GM21737 (cell line): ENCODE measurements at regions not wholly inside any gene's neighbourhood (a gene's known extent, or its start where the extent isn't known, plus 50 kb on each side); places are given as distances from the start of the nearest gene placed in this dataset.
"Not testable (repeated sequence)": the region's sequence is repeated elsewhere in the genome, so short reads cannot be mapped to it uniquely, and the experiment has no call there.

Experiments
- ATAC-seq: cut with Tn5 transposase; IDR thresholded peaks from one replicate; pipeline ENCODE4 v1.9.1; 2021; ENCODE audit warnings: mild to moderate bottlenecking, moderate library complexity; ENCODE audit not compliant: unreplicated experiment

DNA sequence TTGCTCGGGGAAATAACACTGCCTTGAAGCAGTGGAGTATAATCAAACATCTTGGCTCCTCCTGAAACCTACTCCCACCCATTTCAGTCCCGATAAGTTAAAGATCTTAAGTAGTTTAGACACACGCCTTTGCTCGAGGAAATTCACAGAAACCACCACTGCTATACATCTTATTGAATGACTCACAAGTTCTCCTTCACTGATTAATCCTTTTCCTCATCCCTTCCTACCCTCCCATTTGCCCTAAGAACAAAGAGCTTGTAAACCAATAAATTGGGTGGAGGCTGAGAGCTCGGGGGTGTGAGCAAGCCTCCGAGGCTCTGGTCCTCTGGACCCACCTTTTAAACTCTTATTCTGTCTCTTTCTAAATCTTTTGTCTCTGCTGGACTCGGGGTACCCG is 86.5 kb downstream of the XCL2 start:
- not testable (repeated sequence) for ATAC-seq

DNA sequence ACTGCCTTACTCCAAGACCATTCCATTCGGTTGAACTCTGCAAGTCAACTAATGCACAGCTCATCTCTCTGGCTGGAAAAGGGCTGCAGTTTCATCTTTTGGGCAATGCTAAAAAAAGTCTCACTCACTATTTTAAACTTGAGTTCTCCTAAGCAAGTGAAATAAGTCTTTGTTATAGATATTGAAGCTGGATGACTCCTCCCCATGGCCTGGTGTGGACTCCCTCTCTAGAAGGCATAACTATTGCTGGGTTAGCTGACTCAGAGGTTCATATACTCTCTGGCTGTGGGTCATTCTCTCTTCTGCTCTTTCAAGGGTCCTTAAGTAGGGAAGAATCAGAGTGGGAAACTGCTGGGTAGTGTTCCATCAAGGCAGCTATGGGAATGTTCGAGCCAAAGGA is 88.0 kb downstream of the XCL2 start:
- ATAC-seq: no peak

DNA sequence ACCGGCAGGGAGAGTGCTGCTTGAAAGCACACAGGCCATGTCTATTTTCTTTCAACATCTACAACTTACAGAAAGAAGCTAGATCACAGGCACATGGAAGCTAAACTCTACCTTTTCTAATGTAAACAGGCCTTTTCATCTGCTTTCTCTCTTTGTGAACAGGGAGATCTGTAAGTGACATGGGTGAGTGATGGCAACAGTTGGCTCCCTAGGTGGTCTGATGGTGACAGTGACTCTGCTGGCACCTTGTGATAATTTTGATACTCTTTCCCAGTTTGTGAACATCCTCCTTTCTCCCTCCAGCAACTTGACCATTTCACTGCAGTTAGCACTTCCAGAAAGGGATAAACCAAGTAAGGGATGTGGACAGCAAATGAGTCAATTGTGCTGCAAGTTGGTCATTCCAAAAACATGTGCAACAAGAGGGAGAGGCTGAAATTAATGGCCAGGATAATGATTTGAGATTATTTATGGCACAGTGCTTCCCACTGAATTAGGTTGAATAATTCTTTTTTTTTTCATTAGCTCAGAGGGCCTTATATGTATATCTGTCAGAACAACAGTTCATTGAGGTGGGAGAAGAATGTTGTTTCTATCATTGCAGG is 89.5 kb downstream of the XCL2 start:
- no peak for ATAC-seq

DNA sequence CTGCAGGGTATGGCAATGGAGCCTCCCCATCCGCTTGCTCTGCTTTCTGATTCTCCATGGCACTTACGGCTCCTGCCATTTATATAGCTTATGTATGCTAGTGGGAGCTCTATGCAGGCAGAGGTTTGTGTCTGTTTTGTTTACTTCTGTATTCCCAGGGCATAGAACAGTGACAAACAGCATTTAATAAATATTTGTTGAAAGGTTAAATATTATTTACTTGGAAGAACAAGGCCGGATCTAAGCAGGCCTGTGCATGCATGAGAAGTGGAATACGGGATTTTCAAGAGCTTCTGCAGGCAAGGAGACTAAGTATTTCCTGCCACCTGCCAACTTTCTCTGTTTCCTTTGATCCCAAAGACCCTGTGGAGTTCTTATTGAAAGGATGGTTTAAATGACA is 90.7 kb downstream of the XCL2 start:
- no peak for ATAC-seq

DNA sequence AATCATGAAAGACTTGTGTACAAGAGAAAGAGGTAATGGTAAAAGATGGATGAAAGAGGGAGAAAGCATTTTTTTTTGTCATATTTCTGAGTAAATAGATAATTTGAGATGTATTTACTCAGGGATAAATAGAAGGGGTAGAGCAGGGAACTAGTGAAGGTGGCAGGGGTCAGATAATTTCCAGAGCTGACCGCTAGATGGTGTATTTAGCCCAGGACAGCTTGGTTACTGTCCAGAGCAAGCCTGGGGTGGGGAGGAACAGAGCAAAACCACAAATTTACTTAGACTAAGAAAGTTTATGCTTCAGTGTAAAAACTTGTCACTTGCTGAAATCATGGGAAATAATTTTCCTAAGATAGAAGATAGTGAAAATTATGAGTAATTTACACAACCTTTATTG is 91.5 kb downstream of the XCL2 start:
- no peak for ATAC-seq

DNA sequence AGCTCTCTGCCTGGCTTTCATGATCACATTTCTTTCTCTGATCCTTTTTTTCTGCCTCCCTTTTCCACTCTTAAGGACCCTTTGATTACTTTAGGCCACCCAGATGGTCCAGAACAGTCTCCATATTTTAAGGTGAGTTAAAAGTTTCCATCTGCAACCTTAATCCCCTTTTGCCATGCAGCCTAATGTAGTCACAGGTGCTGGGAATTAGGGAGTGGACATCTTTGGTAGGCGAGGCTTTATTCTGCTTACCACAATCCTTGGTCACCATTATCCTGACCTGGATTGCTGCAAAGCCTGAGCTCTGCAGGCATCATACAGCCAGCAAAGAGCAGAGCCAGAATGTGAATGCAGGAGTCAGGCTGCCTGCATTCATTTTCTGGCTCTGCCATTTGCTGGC is 95.9 kb downstream of the XCL2 start:
- no peak for ATAC-seq

DNA sequence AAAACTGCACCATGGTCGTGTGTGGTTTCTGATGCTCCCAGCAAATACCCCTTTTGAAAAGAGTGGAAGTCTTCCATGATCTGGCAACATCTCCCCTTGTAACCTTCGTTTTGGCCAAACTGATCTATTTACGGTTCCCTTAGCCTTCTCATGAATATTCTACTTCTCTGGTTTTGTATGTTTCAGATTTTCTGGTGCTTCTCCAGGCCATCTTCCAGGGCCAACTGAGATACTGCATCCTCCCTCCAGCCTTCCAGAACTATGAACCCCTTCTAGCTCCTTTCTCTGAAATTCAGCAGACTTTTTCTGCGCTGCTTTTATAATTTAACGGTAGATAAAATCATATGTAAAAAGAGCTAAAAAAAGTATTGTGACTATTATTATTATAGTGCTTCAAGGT is 97.7 kb downstream of the XCL2 start:
- ATAC-seq: no peak

DNA sequence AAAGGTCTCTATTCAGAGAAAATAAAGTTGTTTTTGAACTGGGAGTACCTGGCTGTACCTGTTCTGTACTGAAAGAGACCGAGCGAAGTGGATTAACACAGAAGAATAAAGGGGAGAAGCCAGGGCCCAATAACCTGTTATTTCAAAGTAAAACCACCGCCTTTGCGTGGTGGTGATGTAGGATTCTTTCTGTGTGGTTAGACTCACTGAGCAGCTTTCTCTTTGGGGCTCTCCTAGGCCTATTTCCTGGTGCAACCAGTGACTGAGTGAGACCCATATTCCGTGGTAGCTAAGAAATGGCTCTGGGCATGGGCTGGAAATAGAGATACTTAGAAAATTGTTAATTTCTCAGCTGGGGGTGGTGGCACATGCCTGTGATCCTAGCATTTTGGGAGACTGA is 99.9 kb downstream of the XCL2 start:
- ATAC-seq: no peak

DNA sequence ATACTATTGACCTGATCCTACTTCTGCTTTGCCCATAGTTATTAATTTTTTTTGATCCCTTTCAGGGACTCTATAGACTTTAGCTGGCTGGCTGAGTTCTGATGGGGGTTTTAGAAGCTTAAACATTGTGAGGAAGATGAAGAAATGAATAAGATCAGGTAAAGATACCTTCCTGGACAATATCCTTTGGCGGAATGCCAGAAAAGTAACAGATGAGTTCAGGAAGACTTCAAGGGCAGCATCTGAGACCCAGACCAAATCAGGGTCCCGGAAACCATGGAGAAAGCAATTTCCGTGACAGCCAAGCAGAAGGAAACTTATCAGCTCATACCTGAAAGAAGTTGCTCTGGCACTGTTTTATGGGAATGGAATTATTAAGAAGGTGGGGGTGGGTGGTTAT is 100.4 kb downstream of the XCL2 start:
- no peak for ATAC-seq

DNA sequence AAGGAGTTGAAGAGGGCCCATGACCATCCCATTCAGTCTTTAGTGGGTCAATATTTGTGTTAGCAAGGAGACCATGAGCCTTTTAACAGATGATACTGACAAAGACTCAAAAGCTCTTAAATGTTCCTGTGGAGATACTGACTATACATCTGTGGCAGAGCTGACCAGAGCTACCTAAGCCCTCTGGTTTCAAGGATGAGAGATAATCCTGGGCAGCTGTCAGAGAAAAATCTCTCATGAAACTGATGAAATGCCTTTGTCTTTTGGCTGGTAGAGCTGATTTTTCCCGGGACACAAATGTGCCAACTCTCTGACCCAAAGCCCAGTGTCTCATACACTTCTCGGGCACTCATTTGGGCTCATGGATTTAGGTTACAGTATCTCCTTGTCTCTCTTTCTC is 100.9 kb downstream of the XCL2 start:
- no peak for ATAC-seq

DNA sequence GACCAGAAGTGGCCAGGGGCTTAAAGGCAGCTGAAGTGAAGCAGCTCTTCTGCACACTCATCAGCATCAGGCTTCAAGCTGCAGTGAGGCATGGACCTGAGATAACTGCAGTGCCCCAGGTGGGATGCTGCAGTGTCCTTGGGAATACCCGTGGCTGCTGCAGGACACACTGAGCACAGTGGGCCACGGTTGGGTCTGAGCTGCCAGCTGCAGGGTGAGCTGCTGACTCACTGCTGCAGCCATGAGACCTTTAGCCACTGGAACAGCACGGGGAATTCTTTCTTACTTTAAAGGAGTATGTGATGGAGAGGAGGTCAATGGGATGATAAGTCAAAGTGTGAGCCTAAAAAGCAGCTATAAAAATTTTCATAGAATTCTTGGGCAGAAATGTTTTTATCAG is 102.1 kb downstream of the XCL2 start:
- ATAC-seq: no peak

DNA sequence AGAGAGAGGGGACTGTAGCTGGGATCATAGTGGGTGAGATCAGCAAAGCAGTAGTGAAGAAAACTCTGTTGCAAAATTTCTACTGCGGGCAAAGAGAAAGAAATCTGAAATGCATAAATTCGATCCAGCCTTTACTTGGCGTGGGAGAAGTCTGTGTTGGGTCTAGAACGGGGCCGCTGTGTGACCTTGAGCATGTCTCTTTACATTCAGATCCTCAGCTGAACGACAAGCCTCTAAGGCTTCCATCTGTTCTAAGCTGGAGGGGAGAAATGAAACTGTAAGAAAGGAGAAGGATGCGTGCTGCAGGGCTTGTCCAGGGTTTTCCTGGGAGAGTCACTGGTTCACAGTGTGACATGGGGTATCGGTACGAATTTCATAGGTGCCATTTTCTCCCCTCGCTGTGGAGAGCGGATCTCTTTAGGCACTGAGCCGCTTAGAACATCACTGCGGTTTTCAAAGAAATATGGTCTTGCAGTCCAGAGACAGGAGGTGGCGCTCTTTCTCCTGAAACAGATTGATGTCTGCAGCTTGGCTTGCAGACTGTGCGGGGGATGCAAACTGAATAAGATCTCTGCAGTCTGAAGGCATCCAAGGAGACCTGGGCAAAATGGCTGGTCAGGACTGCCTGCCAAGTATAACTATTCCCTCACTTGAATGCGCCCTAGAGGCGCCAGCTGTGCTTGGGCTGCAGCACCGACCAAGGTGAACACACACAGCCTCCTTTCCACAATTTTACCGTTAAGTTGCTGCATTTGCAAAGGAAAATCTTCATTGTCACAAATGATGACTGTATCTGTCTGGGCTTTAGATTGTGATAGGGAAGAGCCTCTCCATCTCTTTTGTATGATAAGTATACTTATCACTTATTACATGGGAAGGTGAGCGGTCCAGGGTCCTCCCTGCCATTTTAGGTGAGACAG is 104.1 kb downstream of the XCL2 start:
- ATAC-seq: peak; percentile 93

DNA sequence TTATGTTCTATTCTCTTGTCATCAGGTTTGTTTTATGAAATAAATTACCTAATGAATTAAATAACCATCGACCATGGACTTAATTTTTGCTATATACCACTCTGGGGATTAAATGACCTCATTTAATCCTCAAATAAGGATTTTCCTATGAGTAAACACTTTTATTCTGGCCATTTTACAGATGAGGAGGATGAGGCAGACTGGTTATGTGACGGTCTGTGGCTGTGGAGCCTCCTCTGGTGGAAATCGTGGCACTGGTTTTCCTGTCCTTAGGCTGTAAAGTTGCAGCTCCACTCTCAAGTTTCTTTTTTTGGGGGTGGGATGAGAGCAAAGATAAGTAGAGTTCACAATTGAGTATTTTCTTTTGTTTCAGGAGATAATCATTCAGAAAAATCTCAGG is 105.2 kb downstream of the XCL2 start:
- no peak for ATAC-seq

DNA sequence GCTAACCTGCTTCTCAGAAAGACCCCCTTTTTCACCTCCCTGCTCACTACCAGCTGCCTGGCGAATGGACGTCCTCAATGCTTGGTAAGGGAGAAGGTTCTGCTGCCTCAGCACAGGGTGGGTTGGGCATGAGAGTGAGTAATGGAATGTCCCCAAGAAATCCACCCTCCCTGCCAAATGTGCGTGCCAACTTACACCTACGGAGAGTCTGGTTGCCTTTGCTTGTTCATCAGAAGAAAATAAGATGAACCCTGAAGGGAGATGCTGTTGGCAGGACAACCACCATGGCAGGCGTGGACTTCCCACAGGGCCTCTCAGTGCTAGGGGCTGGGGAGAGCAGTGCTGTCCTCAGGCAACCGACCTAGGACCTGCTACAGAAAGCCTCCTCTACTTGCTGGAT is 106.0 kb downstream of the XCL2 start:
- no peak for ATAC-seq

DNA sequence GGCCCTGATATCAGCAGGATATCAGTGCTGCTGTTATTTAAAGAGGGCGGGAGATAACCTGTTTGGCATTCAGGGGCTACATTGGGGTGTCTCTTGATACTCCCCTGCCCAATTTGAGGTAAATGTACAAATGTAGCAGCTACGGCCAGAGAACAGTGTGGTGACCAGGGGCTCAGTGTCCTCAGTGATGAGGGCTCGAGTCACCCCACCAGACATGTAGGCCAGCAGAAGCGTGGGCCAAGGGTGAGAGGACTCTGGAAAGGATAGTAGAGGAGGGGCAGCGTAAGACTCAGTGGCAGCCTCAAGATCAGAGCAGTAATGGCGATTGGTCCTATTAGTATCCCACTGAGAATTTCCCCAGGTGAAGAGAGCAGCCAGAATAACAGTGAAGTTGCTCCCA is 108.4 kb downstream of the XCL2 start:
- ATAC-seq: no peak

DNA sequence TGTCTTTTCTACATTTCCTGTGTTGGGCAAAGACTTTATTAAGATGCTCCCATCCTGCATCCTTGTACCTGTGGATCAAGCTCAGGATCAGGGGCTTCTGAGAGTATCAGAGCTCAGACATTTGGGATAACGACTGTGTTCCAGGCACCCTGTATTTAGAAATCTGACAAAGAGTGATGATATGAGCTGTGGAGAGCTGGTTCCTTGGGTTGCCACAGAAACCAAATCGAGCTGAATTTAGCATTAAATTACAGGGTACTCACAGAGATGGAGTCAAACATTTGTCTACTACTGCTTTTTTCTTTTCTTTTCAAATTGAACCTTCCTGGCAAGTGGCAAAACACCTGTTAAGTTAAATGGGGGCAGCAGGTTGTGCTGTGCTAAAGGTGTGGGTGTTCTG is 110.6 kb downstream of the XCL2 start:
- ATAC-seq: no peak

DNA sequence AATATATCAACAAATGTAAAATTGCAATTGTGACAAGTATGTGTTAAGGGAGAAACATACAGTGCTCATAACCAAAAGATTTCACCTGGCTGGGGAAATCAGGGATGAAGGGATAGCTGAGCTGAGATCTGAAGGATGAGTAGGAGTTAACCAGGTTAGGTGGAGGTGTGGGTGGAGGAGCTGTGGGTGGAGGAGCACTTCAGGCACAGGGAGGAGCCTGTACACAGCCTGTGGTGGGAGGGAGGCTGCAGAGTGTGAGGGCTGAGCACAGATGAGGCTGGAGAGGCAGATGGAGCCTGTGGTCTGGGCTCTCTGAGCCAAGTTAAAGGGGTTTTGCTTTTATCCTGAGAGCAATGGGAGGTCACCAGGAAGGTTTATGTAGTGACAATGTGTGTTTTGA is 111.9 kb downstream of the XCL2 start:
- no peak for ATAC-seq

DNA sequence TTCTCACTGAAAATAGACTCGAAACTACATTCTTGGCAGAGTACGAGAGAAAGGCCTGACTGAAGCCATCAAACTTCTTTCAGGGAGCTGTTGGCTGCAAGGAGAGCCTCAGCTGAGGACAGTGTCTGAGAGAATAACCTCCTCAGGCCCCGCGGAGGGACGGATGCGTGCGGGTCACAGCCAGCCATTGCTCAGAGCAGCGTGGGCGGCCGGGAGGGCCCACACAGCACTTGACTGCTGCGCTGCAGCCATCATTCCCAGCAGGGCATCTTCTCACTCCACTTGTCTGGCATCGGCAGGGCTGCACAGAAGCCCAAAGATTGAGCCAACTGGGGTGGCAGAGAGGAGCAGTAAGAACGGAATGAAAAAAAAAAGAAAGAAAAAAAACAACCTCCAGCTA is 113.5 kb downstream of the XCL2 start:
- ATAC-seq: no peak

DNA sequence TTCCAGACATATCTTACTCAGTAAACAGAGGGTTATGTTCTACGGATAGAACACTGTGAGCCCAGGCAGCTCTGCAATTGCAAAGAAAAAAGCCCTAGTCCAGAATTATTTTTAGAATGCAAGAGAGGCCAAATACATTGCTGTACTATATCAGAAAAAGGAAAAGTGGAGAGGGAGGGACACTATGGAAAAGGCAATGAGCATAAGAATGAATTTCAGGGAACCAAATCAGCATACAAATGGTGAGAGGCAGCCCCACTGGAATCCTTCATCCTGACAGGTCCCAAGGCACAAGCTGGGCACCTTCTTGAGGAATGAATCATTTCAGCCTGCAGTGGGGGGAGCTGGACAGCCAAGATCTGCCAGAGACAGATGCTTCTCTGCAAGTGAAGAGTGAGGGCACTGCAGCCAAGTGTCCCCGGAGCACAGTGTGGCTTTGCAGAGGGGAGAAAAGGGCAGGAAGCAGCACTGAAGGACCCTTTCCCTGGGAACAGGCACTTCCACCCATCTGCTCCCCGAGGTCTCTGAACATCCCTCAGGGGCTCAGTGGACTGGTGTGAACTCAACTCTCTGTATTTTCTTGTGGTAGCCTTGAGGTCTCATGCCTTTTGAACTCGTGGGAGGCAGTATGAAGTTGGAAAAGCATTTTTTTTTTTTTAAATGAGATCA is 115.6 kb downstream of the XCL2 start:
- no peak for ATAC-seq

DNA sequence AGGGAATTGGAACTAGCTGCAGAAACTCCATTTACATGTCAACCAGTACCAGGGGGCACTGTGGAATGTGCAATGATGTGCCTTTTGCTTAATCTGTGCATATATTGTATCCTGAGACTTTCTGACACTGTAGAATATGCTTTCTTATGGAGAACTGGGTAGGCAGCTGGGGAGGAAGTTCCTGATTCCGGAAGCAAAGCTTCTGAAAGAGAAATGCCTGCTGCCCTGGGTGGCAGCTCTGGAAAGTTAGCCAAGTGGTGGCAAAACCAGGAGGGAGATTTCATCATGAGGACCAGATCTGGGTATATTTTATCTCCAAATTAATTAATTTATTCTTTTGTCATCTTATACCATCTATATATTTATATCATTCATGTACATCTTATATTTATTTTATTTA is 116.7 kb downstream of the XCL2 start:
- ATAC-seq: no peak

DNA sequence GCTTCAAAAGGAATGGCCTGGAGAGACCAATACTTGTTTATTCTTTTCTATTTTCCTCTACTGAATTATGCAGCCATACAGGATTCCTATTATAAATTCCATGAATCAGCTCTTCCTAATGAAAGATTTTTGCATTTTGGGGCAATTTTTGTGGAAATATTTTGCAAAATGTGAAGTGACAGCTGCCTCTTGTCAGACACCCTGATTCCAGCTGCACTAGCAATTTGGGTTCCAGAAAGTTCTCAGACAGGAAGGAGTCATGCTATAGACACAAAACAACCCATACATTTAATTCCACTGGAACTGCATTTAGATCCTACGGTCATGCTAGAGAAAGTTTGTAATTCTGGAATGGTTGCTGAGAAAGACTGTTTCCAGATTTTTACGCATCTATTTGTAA is 119.5 kb downstream of the XCL2 start:
- ATAC-seq: no peak

DNA sequence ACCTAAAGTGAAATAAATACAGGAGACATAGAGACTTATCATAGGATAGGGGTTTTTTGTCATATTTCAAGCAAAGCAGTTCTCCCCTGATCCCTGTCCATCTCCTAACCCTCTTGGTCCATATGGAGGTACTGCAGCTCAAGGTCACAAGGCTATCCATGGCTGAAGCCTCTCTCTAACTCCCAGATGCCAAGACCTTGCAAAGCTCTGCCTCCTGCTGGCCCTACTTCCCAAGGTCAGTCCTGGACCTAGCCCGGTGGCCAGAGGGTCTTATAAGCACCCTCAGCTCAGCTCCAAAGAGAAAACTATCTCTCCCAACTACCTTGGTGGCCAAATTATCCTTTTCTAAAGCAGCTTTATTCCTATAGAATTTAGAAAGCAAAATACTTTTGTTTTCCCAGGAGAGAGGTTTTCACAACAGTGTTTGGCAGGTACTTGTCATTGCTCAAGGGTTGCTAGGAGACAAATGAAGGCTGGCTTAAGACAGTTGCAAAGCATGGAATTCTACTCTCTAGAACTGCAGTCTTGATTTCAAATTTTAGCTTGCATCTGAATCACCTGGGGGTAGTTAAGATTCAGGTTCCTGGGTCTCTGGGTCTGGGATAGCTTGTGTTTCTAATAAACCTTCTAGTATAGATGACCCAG is 121.5 kb downstream of the XCL2 start:
- no peak for ATAC-seq
